SK-N-SH (cell line): ENCODE measurements at regions not wholly inside any gene's neighbourhood (a gene's known extent, or its start where the extent isn't known, plus 50 kb on each side); places are given as distances from the start of the nearest gene placed in this dataset.

Experiments
- CTCF ChIA-PET: fragments of 300-600, 350-600 bp; formaldehyde crosslinking; extraction: SDS; loops from one replicate; lab custom pipeline; 2021; lab: Yijun Ruan, JAX
- POLR2A ChIA-PET: fragments of 350-600 bp; sonication (Branson Sonifier 250); formaldehyde crosslinking; extraction: SDS; loops from one replicate; lab custom pipeline; 2020; ENCODE audit warnings: antibody characterized with exemption, inconsistent platforms; lab: Yijun Ruan, JAX
- DNase-seq: peaks from one replicate; pipeline ENCODE4 v3.0.0; 2012
- H2AFZ ChIP-seq: fragments of 200-600 bp; sonication (generic); 2 replicates; pipeline ENCODE4 v1.8.1; 2016; ENCODE audit warnings: antibody characterized with exemption, mild to moderate bottlenecking, low read depth
- H3F3A ChIP-seq: fragments of 200-600 bp; sonication (generic); replicated peaks from 2 replicates; pipeline ENCODE3; 2016; ENCODE audit warnings: antibody characterized with exemption, mild to moderate bottlenecking; ENCODE audit not compliant: insufficient read depth
- H3K27ac ChIP-seq, 2 experiments: fragments of 200-500 bp in 1 of 2; fragments of 200-600 bp in 1 of 2; sonication (Bioruptor generic) in 1 of 2; sonication (generic), shearing (Covaris generic) in 1 of 2; 2 replicates each; pipeline versions ENCODE4 v1.5.1 to v1.6.1; 2014 to 2016; ENCODE audit warnings: low read depth in 2 of 2, inconsistent platforms in 1 of 2, low read length in 1 of 2, mild to moderate bottlenecking in 1 of 2, mixed read lengths in 1 of 2
- H3K27me3 ChIP-seq: fragments of 200-600 bp; sonication (generic), shearing (Covaris generic); 2 replicates; pipeline ENCODE4 v1.6.1; 2016; ENCODE audit warnings: mixed run types; ENCODE audit not compliant: insufficient read depth
- H3K36me3 ChIP-seq, 2 experiments: fragments of 200-500 bp in 1 of 2; fragments of 200-600 bp in 1 of 2; sonication (Bioruptor generic) in 1 of 2; sonication (generic) in 1 of 2; replicated peaks in 1 of 2; 2 replicates each; pipeline versions ENCODE3 to v1.5.1; 2014 to 2016; ENCODE audit warnings: low read length in 1 of 2, mild to moderate bottlenecking in 1 of 2; ENCODE audit not compliant: insufficient read depth in 2 of 2, control insufficient read depth in 1 of 2
- H3K4me1 ChIP-seq, 2 experiments: fragments of 200-500 bp in 1 of 2; fragments of 200-600 bp in 1 of 2; sonication (Bioruptor generic) in 1 of 2; sonication (generic), shearing (Covaris generic) in 1 of 2; 2 replicates each; pipeline versions ENCODE4 v1.5.1 to v1.6.1; 2014 to 2016; ENCODE audit warnings: low read depth in 1 of 2, low read length in 1 of 2, mixed run types in 1 of 2; ENCODE audit not compliant: insufficient read depth in 2 of 2, control insufficient read depth in 1 of 2
- H3K4me2 ChIP-seq: fragments of 200-600 bp; sonication (generic), shearing (Covaris generic); 2 replicates; pipeline ENCODE4 v1.6.1; 2017; ENCODE audit warnings: mixed run types
- H3K4me3 ChIP-seq, 2 experiments: fragments of 200-500 bp in 1 of 2; fragments of 200-600 bp in 1 of 2; sonication (Bioruptor generic) in 1 of 2; sonication (generic), shearing (Covaris generic) in 1 of 2; 2 replicates each; pipeline versions ENCODE4 v1.5.1 to v1.8.1; 2014 to 2016; ENCODE audit warnings: low read depth in 2 of 2, inconsistent platforms in 1 of 2, low read length in 1 of 2, mild to moderate bottlenecking in 1 of 2, mixed read lengths in 1 of 2, moderate library complexity in 1 of 2
- H3K79me2 ChIP-seq: fragments of 200-600 bp; sonication (generic); 2 replicates; pipeline ENCODE4 v1.8.1; 2017; ENCODE audit warnings: mild to moderate bottlenecking; ENCODE audit not compliant: insufficient read depth
- H3K9ac ChIP-seq: fragments of 200-600 bp; sonication (generic); 2 replicates; pipeline ENCODE4 v1.6.1; 2017; ENCODE audit warnings: mixed run types
- H3K9me2 ChIP-seq: fragments of 200-600 bp; sonication (generic); 2 replicates; pipeline ENCODE4 v1.6.1; 2017; ENCODE audit warnings: mixed run types
- H3K9me3 ChIP-seq: fragments of 200-600 bp; sonication (generic); 2 replicates; pipeline ENCODE4 v1.6.1; 2017; ENCODE audit warnings: mixed run types, mild to moderate bottlenecking, moderate library complexity
- H4K20me1 ChIP-seq: fragments of 200-600 bp; sonication (generic); 2 replicates; pipeline ENCODE4 v1.6.1; 2017; ENCODE audit warnings: mild to moderate bottlenecking, mixed run types; ENCODE audit not compliant: insufficient read depth
- CHD2 ChIP-seq: fragments of 150-350 bp; IDR thresholded peaks from 2 replicates; pipeline ENCODE4 v1.6.1; 2018; ENCODE audit warnings: low read length; ENCODE audit not compliant: partially characterized antibody
- EZH2phosphoT487 ChIP-seq: fragments of 200-600 bp; sonication (generic); IDR thresholded peaks from 2 replicates; pipeline ENCODE4 v1.6.1; 2017; ENCODE audit warnings: low read depth, mixed run types, mild to moderate bottlenecking, antibody characterized with exemption, moderate library complexity, borderline replicate concordance
- FOXJ3 ChIP-seq: sonication (generic); formaldehyde crosslinking; IDR thresholded peaks from 2 replicates; pipeline ENCODE4 v1.5.1; 2020; ENCODE audit warnings: mild to moderate bottlenecking, missing genetic modification reagents
- FOXM1 ChIP-seq: IDR thresholded peaks from 2 replicates; pipeline ENCODE4 v1.4.0; 2012; ENCODE audit warnings: low read depth, mild to moderate bottlenecking
- GATA2 ChIP-seq: sonication (generic); formaldehyde crosslinking; IDR thresholded peaks from 2 replicates; pipeline ENCODE4 v1.5.0; 2020; ENCODE audit warnings: mild to moderate bottlenecking, missing genetic modification reagents
- JUND ChIP-seq: IDR thresholded peaks from 2 replicates; pipeline ENCODE4 v1.4.0; 2012
- MEF2A ChIP-seq: IDR thresholded peaks from 2 replicates; pipeline ENCODE4 v1.4.0; 2012; ENCODE audit warnings: low read depth, borderline replicate concordance
- MXI1 ChIP-seq: IDR thresholded peaks from 2 replicates; pipeline ENCODE4 v1.6.1; 2012; ENCODE audit warnings: mild to moderate bottlenecking, low read depth, low read length, improper control_type of control experiment
- POLR2AphosphoS5 ChIP-seq: IDR thresholded peaks from 2 replicates; pipeline ENCODE4 v1.6.1; 2012; ENCODE audit warnings: low read depth, low read length
- RAD21 ChIP-seq: IDR thresholded peaks from 2 replicates; pipeline ENCODE4 v1.6.1; 2012; ENCODE audit warnings: mild to moderate bottlenecking, low read length
- RCOR1 ChIP-seq: fragments of 150-350 bp; IDR thresholded peaks from 2 replicates; pipeline ENCODE4 v1.6.1; 2017; ENCODE audit warnings: antibody characterized with exemption, low read length
- RFX5 ChIP-seq: IDR thresholded peaks from 2 replicates; pipeline ENCODE4 v1.6.1; 2012; ENCODE audit warnings: mild to moderate bottlenecking, improper control_type of control experiment, low read length
- SMC3 ChIP-seq: IDR thresholded peaks from 2 replicates; pipeline ENCODE4 v1.6.1; 2012; ENCODE audit warnings: low read depth, low read length, improper control_type of control experiment
- TAF1 ChIP-seq: IDR thresholded peaks from 2 replicates; pipeline ENCODE4 v1.6.1; 2012; ENCODE audit warnings: low read depth, mild to moderate bottlenecking, low read length, moderate library complexity, borderline replicate concordance
- TCF12 ChIP-seq: IDR thresholded peaks from 2 replicates; pipeline ENCODE4 v1.4.0; 2012
- WGBS: methylation state at CpG from one replicate; pipeline ENCODE4 v1.1.6; 2017; ENCODE audit warnings: low lambda C conversion rate; 5-methylcytosine and 5-hydroxymethylcytosine counted together
- TF ChIP-seq, protein P1 (sequence below): fragments of 200-600 bp; sonication (generic); IDR thresholded peaks from 2 replicates; pipeline ENCODE4 v1.6.1; 2017; ENCODE audit warnings: antibody characterized with exemption, mild to moderate bottlenecking, moderate library complexity
- TF ChIP-seq, protein P2 (sequence below): IDR thresholded peaks from 2 replicates; pipeline ENCODE4 v1.4.0; 2012; ENCODE audit warnings: low read depth, borderline replicate concordance
- TF ChIP-seq, protein P3 (sequence below): IDR thresholded peaks from 2 replicates; pipeline ENCODE4; 2012
- TF ChIP-seq, protein P4 (sequence below): fragments of 150-350 bp; IDR thresholded peaks from 2 replicates; pipeline ENCODE4 v1.6.1; 2017; ENCODE audit warnings: antibody characterized with exemption, low read length, low read depth, borderline replicate concordance
- TF ChIP-seq, protein P5 (sequence below): IDR thresholded peaks from 2 replicates; pipeline ENCODE4 v1.6.1; 2012; ENCODE audit warnings: mild to moderate bottlenecking, low read depth, low read length, moderate library complexity

DNA sequence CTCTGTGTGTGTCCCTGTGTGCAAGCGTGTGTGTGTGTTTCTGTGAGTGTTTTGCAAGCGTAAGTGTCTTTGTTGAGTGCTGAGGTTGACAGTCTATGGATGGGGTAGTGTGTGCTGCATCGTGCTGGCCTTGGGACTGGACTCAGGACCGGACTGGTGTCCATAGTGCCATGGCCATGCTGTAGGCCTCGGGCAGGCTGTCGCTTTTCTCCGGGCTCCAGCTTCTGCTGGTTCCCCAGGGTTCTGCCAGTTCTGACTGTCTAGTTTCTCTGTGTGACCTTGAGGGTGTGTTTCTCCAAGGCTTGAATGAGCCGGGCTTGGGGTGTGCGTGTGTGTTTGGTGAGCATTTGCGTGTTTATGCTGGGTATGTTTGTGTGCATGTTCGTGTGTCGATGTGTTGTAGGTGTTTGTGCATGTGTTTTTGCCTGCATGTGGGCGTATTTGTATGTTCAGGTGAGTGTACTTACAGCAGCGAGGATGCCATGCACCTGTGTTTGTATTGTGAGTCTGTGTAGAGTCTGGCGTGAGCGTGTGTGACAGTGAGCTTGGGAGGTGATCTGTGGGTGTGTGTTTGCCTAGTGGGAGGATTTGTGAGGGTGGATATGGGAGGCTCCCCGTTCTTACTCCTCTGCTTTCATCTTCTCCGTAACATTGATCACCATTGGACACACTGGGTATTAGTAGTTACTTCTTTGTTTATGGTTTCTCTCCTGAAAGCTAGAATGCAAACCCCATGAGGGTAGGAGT lies 51.7 kb upstream of the POU3F1 start (continued):
- TF ChIP-seq, protein P1, sequence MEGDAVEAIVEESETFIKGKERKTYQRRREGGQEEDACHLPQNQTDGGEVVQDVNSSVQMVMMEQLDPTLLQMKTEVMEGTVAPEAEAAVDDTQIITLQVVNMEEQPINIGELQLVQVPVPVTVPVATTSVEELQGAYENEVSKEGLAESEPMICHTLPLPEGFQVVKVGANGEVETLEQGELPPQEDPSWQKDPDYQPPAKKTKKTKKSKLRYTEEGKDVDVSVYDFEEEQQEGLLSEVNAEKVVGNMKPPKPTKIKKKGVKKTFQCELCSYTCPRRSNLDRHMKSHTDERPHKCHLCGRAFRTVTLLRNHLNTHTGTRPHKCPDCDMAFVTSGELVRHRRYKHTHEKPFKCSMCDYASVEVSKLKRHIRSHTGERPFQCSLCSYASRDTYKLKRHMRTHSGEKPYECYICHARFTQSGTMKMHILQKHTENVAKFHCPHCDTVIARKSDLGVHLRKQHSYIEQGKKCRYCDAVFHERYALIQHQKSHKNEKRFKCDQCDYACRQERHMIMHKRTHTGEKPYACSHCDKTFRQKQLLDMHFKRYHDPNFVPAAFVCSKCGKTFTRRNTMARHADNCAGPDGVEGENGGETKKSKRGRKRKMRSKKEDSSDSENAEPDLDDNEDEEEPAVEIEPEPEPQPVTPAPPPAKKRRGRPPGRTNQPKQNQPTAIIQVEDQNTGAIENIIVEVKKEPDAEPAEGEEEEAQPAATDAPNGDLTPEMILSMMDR: no peak
- TF ChIP-seq RCOR1: no peak
- TF ChIP-seq SMC3: no peak
- no peak for TF ChIP-seq JUND
- no peak for TF ChIP-seq CHD2
- no peak for TF ChIP-seq TAF1
- TF ChIP-seq, all 33 proteins: peak for 0

DNA sequence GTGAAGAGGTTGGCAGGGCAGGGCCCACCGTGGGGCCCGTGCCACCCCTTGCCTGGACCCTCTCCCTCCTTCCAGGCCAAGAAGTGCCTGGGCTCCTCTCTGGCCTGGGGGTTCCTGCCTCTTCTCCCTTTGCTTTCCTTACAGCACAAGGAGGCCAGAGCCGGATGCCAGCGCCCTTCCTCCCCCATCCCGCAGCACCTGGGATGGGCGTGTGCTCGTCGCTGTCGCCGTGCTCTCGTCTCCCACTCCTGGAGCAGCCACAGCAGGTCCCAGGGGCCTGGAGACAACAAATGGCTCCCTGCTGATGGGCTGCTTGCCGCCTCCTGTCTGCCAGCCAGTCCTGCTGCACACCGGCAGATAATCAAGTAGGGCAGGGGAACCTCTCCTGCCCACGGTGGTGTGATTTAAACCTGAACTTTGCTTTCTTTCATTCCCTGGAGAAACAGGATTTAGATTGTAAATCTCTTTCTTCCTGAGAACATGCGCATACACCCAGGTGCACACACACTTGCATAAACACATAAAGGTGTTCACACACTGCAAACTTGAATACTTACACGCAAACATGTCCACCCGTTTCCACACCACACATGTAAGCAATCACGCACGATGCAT lies 50.8 kb upstream of the POU3F1 start:
- Histone ChIP-seq H3K9me3 (no peaks in the 10 kb centered on the region), H3K27ac (no peak overlapping the region), H3F3A (no peaks in the 10 kb centered on the region), H4K20me1 (no peaks in the 10 kb centered on the region), H3K27me3 (peaks cover 18% of the 10 kb centered on the region; the same call in 1 of the 2 replicates), H3K9me2 (no peaks in the 10 kb centered on the region), H3K4me2 (no peak overlapping the region), H3K36me3 (no peaks in the 10 kb centered on the region), H3K9ac (no peak overlapping the region), H2AFZ (no peak overlapping the region), H3K4me3 (no peak overlapping the region), H3K79me2 (no peaks in the 10 kb centered on the region), H3K4me1 (no peaks in the 10 kb centered on the region; a peak in 1 of 4 replicates)
- no peak for TF ChIP-seq POLR2AphosphoS5
- TF ChIP-seq EZH2phosphoT487: no peak
- TF ChIP-seq GATA2 (CRISPR knock-in tag): no peak
- no peak for TF ChIP-seq TCF12
- TF ChIP-seq JUND: no peak
- TF ChIP-seq MXI1: no peak
- TF ChIP-seq RFX5: no peak
- no peak for TF ChIP-seq TAF1
- TF ChIP-seq, protein P2, sequence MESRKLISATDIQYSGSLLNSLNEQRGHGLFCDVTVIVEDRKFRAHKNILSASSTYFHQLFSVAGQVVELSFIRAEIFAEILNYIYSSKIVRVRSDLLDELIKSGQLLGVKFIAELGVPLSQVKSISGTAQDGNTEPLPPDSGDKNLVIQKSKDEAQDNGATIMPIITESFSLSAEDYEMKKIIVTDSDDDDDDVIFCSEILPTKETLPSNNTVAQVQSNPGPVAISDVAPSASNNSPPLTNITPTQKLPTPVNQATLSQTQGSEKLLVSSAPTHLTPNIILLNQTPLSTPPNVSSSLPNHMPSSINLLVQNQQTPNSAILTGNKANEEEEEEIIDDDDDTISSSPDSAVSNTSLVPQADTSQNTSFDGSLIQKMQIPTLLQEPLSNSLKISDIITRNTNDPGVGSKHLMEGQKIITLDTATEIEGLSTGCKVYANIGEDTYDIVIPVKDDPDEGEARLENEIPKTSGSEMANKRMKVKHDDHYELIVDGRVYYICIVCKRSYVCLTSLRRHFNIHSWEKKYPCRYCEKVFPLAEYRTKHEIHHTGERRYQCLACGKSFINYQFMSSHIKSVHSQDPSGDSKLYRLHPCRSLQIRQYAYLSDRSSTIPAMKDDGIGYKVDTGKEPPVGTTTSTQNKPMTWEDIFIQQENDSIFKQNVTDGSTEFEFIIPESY: no peak
- TF ChIP-seq, protein P3, sequence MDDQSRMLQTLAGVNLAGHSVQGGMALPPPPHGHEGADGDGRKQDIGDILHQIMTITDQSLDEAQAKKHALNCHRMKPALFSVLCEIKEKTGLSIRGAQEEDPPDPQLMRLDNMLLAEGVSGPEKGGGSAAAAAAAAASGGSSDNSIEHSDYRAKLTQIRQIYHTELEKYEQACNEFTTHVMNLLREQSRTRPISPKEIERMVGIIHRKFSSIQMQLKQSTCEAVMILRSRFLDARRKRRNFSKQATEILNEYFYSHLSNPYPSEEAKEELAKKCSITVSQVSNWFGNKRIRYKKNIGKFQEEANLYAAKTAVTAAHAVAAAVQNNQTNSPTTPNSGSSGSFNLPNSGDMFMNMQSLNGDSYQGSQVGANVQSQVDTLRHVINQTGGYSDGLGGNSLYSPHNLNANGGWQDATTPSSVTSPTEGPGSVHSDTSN: no peak
- TF ChIP-seq, protein P4, sequence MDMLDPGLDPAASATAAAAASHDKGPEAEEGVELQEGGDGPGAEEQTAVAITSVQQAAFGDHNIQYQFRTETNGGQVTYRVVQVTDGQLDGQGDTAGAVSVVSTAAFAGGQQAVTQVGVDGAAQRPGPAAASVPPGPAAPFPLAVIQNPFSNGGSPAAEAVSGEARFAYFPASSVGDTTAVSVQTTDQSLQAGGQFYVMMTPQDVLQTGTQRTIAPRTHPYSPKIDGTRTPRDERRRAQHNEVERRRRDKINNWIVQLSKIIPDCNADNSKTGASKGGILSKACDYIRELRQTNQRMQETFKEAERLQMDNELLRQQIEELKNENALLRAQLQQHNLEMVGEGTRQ: no peak
- TF ChIP-seq FOXJ3 (CRISPR knock-in tag): no peak
- no peak for TF ChIP-seq RAD21
- no peak for TF ChIP-seq FOXM1
- TF ChIP-seq, protein P5, sequence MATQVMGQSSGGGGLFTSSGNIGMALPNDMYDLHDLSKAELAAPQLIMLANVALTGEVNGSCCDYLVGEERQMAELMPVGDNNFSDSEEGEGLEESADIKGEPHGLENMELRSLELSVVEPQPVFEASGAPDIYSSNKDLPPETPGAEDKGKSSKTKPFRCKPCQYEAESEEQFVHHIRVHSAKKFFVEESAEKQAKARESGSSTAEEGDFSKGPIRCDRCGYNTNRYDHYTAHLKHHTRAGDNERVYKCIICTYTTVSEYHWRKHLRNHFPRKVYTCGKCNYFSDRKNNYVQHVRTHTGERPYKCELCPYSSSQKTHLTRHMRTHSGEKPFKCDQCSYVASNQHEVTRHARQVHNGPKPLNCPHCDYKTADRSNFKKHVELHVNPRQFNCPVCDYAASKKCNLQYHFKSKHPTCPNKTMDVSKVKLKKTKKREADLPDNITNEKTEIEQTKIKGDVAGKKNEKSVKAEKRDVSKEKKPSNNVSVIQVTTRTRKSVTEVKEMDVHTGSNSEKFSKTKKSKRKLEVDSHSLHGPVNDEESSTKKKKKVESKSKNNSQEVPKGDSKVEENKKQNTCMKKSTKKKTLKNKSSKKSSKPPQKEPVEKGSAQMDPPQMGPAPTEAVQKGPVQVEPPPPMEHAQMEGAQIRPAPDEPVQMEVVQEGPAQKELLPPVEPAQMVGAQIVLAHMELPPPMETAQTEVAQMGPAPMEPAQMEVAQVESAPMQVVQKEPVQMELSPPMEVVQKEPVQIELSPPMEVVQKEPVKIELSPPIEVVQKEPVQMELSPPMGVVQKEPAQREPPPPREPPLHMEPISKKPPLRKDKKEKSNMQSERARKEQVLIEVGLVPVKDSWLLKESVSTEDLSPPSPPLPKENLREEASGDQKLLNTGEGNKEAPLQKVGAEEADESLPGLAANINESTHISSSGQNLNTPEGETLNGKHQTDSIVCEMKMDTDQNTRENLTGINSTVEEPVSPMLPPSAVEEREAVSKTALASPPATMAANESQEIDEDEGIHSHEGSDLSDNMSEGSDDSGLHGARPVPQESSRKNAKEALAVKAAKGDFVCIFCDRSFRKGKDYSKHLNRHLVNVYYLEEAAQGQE: no peak
- TF ChIP-seq RCOR1: no peak
- TF ChIP-seq MEF2A: no peak
- no peak for TF ChIP-seq CHD2
- TF ChIP-seq SMC3: no peak
- CTCF ChIA-PET: no interaction called here
- 61% methylated on average over 13 of the region's 19 CpGs for WGBS
- no peak for DNase-seq
- POLR2A ChIA-PET: no interaction called here
